Coronary artery (tissue), 2 donors: ENCODE measurements at regions not wholly inside any gene's neighbourhood (a gene's known extent, or its start where the extent isn't known, plus 50 kb on each side); places are given as distances from the start of the nearest gene placed in this dataset.

Experiments used
- DNase-seq: peaks from one replicate; pipeline ENCODE4 v3.0.0-alpha.2; 2017; ENCODE audit warnings: low spot score
- H3K27ac ChIP-seq, 2 donors: fragments of 200-600 bp; sonication (generic); one replicate each; pipeline ENCODE4 v1.5.1; 2016 to 2019
- H3K4me3 ChIP-seq: fragments of 200-600 bp; sonication (generic); 2 replicates; pipeline ENCODE4 v1.5.1; 2016; ENCODE audit warnings: mild to moderate bottlenecking, moderate library complexity
- CTCF ChIP-seq: fragments of 200-600 bp; sonication (generic); IDR thresholded peaks from one replicate; pipeline ENCODE4 v1.5.1; 2019; ENCODE audit warnings: antibody characterized with exemption

- no peak for DNase-seq
- Histone ChIP-seq H3K27ac (no peak overlapping the region), H3K4me3 (no peak overlapping the region)
- no peak for TF ChIP-seq CTCF
These were observed 150.6 kb upstream of the PITX1 start for GRCh38 chr5:135184646-135185045.

GRCh38 chr5:135183464-135183863 is 149.4 kb upstream of the PITX1 start:
- no peak overlapping the region for H3K27ac ChIP-seq
- no peak for DNase-seq
- no peak overlapping the region for H3K4me3 ChIP-seq
- no peak for TF ChIP-seq CTCF

GRCh38 chr5:135182675-135183074 is 148.6 kb upstream of the PITX1 start:
- no peak for TF ChIP-seq CTCF
- H3K4me3 ChIP-seq, result no peak overlapping the region
- H3K27ac ChIP-seq, result no peak overlapping the region
- DNase-seq, result no peak

- no peak for TF ChIP-seq CTCF
- no peak overlapping the region for H3K27ac ChIP-seq
- no peak overlapping the region for H3K4me3 ChIP-seq
- DNase-seq, result no peak
These were observed 147.6 kb upstream of the PITX1 start for GRCh38 chr5:135181653-135182052.

GRCh38 chr5:135179308-135179980 is 145.4 kb upstream of the PITX1 start:
- TF ChIP-seq CTCF, result no peak
- no peak for DNase-seq
- H3K4me3 ChIP-seq, result no peak overlapping the region
- H3K27ac ChIP-seq, result no peak overlapping the region

- Histone ChIP-seq H3K4me3 (no peak overlapping the region), H3K27ac (no peak overlapping the region)
- TF ChIP-seq CTCF, result no peak
- DNase-seq, result no peak
These were observed 144.6 kb upstream of the PITX1 start for GRCh38 chr5:135178476-135179155.

GRCh38 chr5:135177591-135177990 is 143.6 kb upstream of the PITX1 start:
- TF ChIP-seq CTCF, result no peak
- no peak overlapping the region for H3K4me3 ChIP-seq
- no peak for DNase-seq
- H3K27ac ChIP-seq, result no peak overlapping the region
